T-helper 2 cell treated with Interferon-gamma antibody and Interleukin-4, amounts not matched to agents 5 μg/mL and 100 μg/mL, for 36 hours (primary cell): ENCODE measurements at regions not wholly inside any gene's neighbourhood (a gene's known extent, or its start where the extent isn't known, plus 50 kb on each side); places are given as distances from the start of the nearest gene placed in this dataset.
"Not testable (repeated sequence)": the region's sequence is repeated elsewhere in the genome, so short reads cannot be mapped to it uniquely, and the experiment has no call there.

ENCODE experiments used
- DNase-seq: peaks from one replicate; pipeline ENCODE4 v3.0.0; 2021; ENCODE audit warnings: low spot score
- H3K27ac Mint-ChIP-seq: one replicate; pipeline ENCODE4 v1.8.0; 2021; ENCODE audit warnings: mild to moderate bottlenecking, mixed read lengths
- H3K27me3 Mint-ChIP-seq: one replicate; pipeline ENCODE4 v1.8.0; 2021; ENCODE audit warnings: low read depth, mixed read lengths
- H3K36me3 Mint-ChIP-seq: one replicate; pipeline ENCODE4 v1.8.0; 2021; ENCODE audit warnings: low read depth, mixed read lengths
- H3K4me1 Mint-ChIP-seq: one replicate; pipeline ENCODE4 v1.8.0; 2021; ENCODE audit warnings: low read depth, mixed read lengths
- H3K4me3 Mint-ChIP-seq: one replicate; pipeline ENCODE4 v1.8.0; 2022; ENCODE audit warnings: mild to moderate bottlenecking, moderate library complexity, mixed read lengths
- H3K9me3 Mint-ChIP-seq: one replicate; pipeline ENCODE4 v1.8.0; 2021; ENCODE audit warnings: mixed read lengths

DNA sequence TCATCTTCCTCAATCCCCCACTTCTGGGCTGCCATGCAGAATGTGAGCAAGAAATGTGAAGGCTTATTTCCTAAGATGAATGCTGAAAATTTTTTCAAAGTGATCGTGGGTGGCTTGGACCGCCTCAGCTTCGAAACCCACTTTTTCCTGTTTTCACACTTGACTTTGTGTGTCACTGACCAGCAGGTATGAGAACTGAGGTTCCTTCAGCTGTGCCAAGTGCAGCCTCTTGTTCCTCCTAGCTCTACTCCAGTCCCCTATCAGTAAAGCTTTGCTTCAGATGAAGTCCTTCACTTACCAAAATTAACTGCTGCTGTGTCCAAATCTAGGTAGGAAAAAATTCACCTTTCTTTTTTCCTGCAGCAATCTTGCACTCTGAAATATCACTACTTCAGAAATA, 382.6 kb downstream of the DTWD2 start:
- no peaks in the 10 kb centered on the region for H3K36me3 Mint-ChIP-seq
- no peaks in the 10 kb centered on the region for H3K4me1 Mint-ChIP-seq
- no peak overlapping the region for H3K4me3 Mint-ChIP-seq
- DNase-seq: no peak
- no peaks in the 10 kb centered on the region for H3K27me3 Mint-ChIP-seq
- H3K27ac Mint-ChIP-seq: no peak overlapping the region
- H3K9me3 Mint-ChIP-seq: no peaks in the 10 kb centered on the region

DNA sequence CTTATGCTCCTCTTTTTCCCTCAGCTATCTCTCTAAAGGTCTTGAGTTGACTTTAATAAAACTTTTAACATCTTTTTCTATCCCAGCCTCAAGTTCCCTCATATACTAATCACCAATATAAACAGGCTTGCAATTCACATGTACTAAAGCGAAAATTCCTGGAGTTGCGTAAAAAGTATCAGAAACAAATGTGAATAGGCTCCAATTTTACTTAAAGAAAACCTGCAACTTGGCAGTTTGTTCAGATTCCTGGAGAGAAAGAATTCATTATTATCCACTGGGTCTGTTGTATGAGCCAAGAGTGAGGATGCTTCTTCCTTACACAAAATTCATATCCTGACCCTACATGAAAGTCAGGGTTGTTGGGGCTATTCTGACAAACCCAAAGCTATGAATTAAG, 384.2 kb downstream of the DTWD2 start:
- no peak overlapping the region for H3K27ac Mint-ChIP-seq
- DNase-seq: no peak
- no peak overlapping the region for H3K4me3 Mint-ChIP-seq
- H3K27me3 Mint-ChIP-seq: no peaks in the 10 kb centered on the region
- H3K9me3 Mint-ChIP-seq: no peaks in the 10 kb centered on the region
- H3K36me3 Mint-ChIP-seq: no peaks in the 10 kb centered on the region
- no peaks in the 10 kb centered on the region for H3K4me1 Mint-ChIP-seq

GRCh38 chr5:118603278-118603677, 385.1 kb downstream of the DTWD2 start:
- no peak overlapping the region for H3K4me3 Mint-ChIP-seq
- H3K27me3 Mint-ChIP-seq: no peaks in the 10 kb centered on the region
- no peaks in the 10 kb centered on the region for H3K9me3 Mint-ChIP-seq
- H3K27ac Mint-ChIP-seq: no peak overlapping the region
- DNase-seq: no peak
- no peaks in the 10 kb centered on the region for H3K36me3 Mint-ChIP-seq
- no peaks in the 10 kb centered on the region for H3K4me1 Mint-ChIP-seq

DNA sequence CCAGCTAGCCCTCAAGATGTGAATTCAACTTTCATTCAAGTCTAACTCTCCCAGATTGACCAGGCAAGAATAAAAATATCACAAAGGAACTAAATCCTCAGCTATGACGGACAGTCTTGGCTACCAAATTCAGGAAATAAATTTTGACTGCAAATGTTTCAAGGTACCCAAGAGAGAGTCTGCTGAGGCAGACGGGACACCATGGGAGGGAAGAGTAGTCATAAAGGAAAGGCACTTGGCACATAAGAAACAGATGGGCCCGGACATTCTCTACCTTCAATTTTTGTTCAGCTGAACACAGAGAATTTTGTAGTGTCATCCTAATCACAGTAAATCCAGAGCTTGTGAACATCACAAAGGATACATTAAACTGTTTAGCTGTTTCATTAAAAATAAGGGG, 390.0 kb downstream of the DTWD2 start:
- H3K36me3 Mint-ChIP-seq: no peaks in the 10 kb centered on the region
- H3K4me3 Mint-ChIP-seq: no peak overlapping the region
- H3K9me3 Mint-ChIP-seq: no peaks in the 10 kb centered on the region
- H3K27ac Mint-ChIP-seq: no peak overlapping the region
- H3K4me1 Mint-ChIP-seq: no peaks in the 10 kb centered on the region
- H3K27me3 Mint-ChIP-seq: no peaks in the 10 kb centered on the region
- DNase-seq: no peak

GRCh38 chr5:118597543-118597942, 390.8 kb downstream of the DTWD2 start:
- no peak for DNase-seq
- no peak overlapping the region for H3K27ac Mint-ChIP-seq
- no peaks in the 10 kb centered on the region for H3K27me3 Mint-ChIP-seq
- no peaks in the 10 kb centered on the region for H3K36me3 Mint-ChIP-seq
- no peaks in the 10 kb centered on the region for H3K4me1 Mint-ChIP-seq
- H3K4me3 Mint-ChIP-seq: no peak overlapping the region
- no peaks in the 10 kb centered on the region for H3K9me3 Mint-ChIP-seq

DNA sequence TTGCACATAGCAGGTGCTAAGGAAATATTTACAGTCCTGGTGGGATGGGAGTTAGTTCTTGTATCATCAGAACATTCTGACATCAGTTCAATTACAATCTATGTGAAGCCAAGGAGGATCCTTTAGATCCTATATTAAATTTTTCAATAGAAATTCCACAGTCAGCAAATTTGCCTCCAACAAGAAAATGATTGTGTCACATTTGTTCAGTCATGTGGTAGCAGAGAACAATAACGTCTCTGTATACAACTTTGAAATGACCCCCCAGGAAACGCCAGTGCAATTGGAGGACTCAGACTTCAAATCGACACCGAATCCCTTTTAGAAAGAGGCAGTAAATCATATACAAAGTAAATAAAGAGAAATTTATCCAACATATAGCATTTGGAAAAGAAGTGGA, 392.1 kb downstream of the DTWD2 start:
- no peak for DNase-seq
- H3K4me3 Mint-ChIP-seq: no peak overlapping the region
- H3K4me1 Mint-ChIP-seq: no peaks in the 10 kb centered on the region
- H3K9me3 Mint-ChIP-seq: no peaks in the 10 kb centered on the region
- H3K27ac Mint-ChIP-seq: no peak overlapping the region
- no peaks in the 10 kb centered on the region for H3K27me3 Mint-ChIP-seq
- no peaks in the 10 kb centered on the region for H3K36me3 Mint-ChIP-seq

GRCh38 chr5:118593003-118593328, 395.4 kb downstream of the DTWD2 start:
- Mint-ChIP-seq H3K4me3 (no peak overlapping the region), H3K27me3 (no peaks in the 10 kb centered on the region), H3K36me3 (no peaks in the 10 kb centered on the region), H3K9me3 (no peaks in the 10 kb centered on the region), H3K27ac (no peak overlapping the region), H3K4me1 (no peaks in the 10 kb centered on the region)
- DNase-seq: no peak

DNA sequence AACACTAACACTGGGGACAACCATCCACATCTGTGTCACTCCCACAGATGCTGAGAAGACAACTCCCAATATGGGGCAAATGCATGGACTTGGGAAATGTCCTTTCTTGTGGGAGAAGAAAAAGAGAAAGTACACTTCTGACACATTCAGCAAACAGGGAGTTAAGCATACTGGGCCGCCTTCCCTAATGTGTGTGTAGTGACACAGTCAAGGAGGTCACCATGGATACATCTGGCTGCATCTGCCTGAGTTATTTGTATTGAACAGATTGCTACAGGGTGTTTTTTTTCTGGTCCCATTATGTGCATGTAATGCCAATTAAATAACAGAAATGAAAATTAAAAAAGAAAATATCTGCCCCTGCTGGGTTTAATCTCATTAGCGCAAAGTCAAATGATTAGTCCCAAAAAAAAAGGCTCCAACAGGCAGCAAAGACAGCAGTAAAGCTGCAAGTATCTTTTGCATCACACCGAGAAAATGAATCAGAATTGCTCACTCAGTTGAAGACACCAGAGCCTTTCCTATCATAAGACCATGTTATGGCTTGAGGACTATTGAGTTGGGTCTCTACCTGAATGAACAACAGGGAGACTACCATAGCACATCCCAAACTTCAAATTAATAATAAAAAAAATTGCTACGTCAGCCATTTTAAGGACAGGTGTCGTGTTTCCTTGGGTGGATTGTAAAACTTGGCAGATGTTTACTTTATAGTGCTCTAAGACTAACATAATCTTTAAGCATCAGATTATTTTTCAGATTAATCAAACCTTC, 395.9 kb downstream of the DTWD2 start:
- H3K9me3 Mint-ChIP-seq: no peaks in the 10 kb centered on the region
- H3K27ac Mint-ChIP-seq: no peak overlapping the region
- no peaks in the 10 kb centered on the region for H3K27me3 Mint-ChIP-seq
- H3K36me3 Mint-ChIP-seq: no peaks in the 10 kb centered on the region
- H3K4me1 Mint-ChIP-seq: no peaks in the 10 kb centered on the region
- no peak for DNase-seq
- H3K4me3 Mint-ChIP-seq: no peak overlapping the region

GRCh38 chr5:118590806-118591205, 397.5 kb downstream of the DTWD2 start:
- Mint-ChIP-seq H3K4me3 (no peak overlapping the region), H3K4me1 (no peaks in the 10 kb centered on the region), H3K9me3 (no peaks in the 10 kb centered on the region), H3K27me3 (no peaks in the 10 kb centered on the region), H3K27ac (no peak overlapping the region), H3K36me3 (no peaks in the 10 kb centered on the region)
- DNase-seq: no peak

DNA sequence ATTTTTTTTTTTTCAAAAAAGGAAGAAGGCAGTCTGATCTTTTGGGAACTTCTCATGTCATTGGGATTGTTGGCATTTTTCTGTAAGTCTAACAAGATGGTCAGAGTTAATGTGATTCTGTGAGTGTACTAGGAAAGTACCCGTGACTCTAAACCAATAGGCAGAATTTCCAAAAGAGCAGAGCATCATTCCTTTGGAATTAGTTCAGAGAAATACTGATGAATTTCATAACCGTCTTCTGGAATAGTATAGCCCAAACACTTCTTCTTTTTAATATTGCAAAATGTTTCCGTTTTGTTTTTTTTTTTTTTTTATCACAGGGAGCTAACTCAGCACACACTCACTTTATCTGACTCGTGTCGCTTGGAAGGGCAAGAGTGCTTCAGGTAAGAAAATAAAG, 407.4 kb downstream of the DTWD2 start:
- H3K36me3 Mint-ChIP-seq: no peaks in the 10 kb centered on the region
- no peaks in the 10 kb centered on the region for H3K4me1 Mint-ChIP-seq
- no peak overlapping the region for H3K4me3 Mint-ChIP-seq
- H3K27ac Mint-ChIP-seq: no peak overlapping the region
- no peak for DNase-seq
- no peaks in the 10 kb centered on the region for H3K27me3 Mint-ChIP-seq
- H3K9me3 Mint-ChIP-seq: no peaks in the 10 kb centered on the region

- no peak for DNase-seq
- Mint-ChIP-seq H3K4me3 (no peak overlapping the region), H3K27me3 (no peaks in the 10 kb centered on the region), H3K4me1 (no peaks in the 10 kb centered on the region), H3K36me3 (no peaks in the 10 kb centered on the region), H3K9me3 (no peaks in the 10 kb centered on the region), H3K27ac (no peak overlapping the region)
Measured at GRCh38 chr5:118578093-118578492, 410.3 kb downstream of the DTWD2 start.

DNA sequence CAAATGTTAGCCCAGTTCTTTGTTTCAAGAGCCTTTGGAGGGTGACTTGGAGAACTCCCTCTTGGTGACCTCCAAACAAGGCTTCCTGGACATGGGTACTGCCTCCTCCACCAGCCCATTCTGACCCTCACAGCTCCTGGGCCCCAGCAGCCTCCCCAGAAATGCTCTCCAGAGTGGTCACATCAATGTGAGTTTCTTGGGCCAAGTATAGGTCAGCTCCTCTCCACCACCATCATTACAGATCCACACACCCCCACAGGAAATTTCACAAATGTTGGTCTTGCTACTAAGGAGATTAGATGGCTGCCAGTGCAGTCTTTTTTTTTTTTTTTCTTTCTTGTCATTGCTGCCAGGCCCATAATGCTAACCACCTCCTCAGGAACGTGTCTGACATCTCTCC, 410.7 kb downstream of the DTWD2 start:
- Mint-ChIP-seq H3K4me3 (no peak overlapping the region), H3K9me3 (no peaks in the 10 kb centered on the region), H3K27ac (no peak overlapping the region), H3K4me1 (no peaks in the 10 kb centered on the region), H3K27me3 (no peaks in the 10 kb centered on the region), H3K36me3 (no peaks in the 10 kb centered on the region)
- DNase-seq: no peak

DNA sequence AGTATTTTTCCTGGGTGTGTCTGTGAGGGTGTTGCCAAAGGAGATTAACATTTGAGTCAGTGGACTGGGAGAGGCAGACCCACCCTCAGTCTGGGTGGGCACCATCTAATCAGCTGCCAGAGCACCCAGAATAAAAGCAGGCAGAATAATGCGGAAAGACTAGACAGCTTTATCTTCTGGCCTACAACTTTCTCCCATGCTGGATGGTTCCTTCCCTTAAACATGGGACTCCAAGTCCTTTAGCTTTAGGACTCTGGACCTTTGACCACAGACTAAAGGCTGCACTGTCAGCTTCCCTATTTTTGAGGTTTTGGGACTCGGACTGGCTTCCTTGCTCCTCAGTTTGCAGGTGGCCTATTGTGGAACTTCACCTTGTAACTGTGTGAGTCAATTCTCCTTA, 418.1 kb downstream of the DTWD2 start:
- not testable (repeated sequence) for H3K27ac Mint-ChIP-seq, H3K4me1 Mint-ChIP-seq, H3K9me3 Mint-ChIP-seq, H3K27me3 Mint-ChIP-seq, H3K36me3 Mint-ChIP-seq, DNase-seq, H3K4me3 Mint-ChIP-seq

- not testable (repeated sequence) for H3K9me3 Mint-ChIP-seq, H3K36me3 Mint-ChIP-seq, H3K4me3 Mint-ChIP-seq, H3K4me1 Mint-ChIP-seq, DNase-seq, H3K27me3 Mint-ChIP-seq, H3K27ac Mint-ChIP-seq
Measured at GRCh38 chr5:118569596-118569995, 418.8 kb downstream of the DTWD2 start.

DNA sequence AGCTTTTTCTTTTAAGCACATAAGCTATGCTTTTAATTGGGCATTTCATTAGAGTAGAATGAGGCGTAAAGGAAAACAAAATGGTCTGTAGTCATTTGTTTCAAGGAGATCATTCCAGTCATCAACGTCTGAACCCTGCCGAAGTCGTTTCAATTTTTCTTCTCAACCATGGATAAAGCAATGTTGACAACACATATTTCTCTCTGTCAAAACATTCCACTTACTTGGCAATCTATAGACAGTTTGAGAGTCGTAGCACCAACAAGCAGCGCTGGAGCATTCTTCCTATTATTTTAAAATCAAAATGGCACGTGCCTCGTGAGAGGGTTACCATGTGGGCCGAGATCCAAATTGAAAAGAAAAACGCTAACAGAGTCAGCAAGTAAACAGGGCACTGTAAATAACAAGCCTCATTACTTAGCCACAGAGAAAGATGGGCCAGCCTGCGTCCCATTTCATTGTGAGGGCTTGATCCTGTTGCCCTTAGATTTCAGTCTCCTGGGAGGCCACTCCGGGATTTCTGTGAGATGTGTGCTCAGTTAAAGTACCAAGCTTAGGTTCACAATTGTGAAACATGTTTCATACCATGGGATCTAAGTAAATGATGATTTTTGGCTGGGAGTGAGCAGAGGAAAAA, 422.9 kb downstream of the DTWD2 start:
- Mint-ChIP-seq H3K27ac (no peak overlapping the region), H3K4me3 (no peak overlapping the region)

More for the DNA sequence above, 422.9 kb downstream of the DTWD2 start:
- H3K27me3 Mint-ChIP-seq: no peaks in the 10 kb centered on the region
- no peak for DNase-seq
- H3K36me3 Mint-ChIP-seq: no peaks in the 10 kb centered on the region
- H3K9me3 Mint-ChIP-seq: no peaks in the 10 kb centered on the region
- H3K4me1 Mint-ChIP-seq: no peaks in the 10 kb centered on the region
